ENCODE measurements at regions not wholly inside any gene's neighbourhood (a gene's known extent, or its start where the extent isn't known, plus 50 kb on each side); places are given as distances from the start of the nearest gene placed in this dataset.

GRCh38 chr20:24138196-24138857 lies 149.7 kb upstream of the GGTLC1 start:
- TF ChIP-seq CCNT2 (IDR thresholded peaks at IDR 0.05; ENCODE audit: borderline replicate concordance, extremely low read depth, insufficient read length, low read depth, low read length) (no peak), U2AF1 (optimal IDR thresholded peaks at IDR 0.05; ENCODE audit: low read depth, low read length) (no peak), DIDO1 (tag; IDR thresholded peaks at IDR 0.05; ENCODE audit: low read depth) (no peak), ZNF511 (CRISPR knock-in tag; IDR thresholded peaks at IDR 0.05) (no peak), ZMIZ1 (IDR thresholded peaks at IDR 0.05; ENCODE audit: low read depth in 2 of 2, low read length in 2 of 2) (no peak), ZNF408 (CRISPR knock-in tag; IDR thresholded peaks at IDR 0.05; ENCODE audit: low read depth) (no peak), KHSRP (IDR thresholded peaks at IDR 0.05) (no peak), DEAF1 (CRISPR knock-in tag; IDR thresholded peaks at IDR 0.05) (no peak), EWSR1 (IDR thresholded peaks at IDR 0.05; ENCODE audit: borderline replicate concordance, low read depth, partially characterized antibody) (no peak), RUNX1 (IDR thresholded peaks at IDR 0.05; ENCODE audit: low read depth) (no peak), IFI16 (CRISPR knock-in tag; IDR thresholded peaks at IDR 0.05) (no peak), PHTF2 (CRISPR knock-in tag; IDR thresholded peaks at IDR 0.05) (no peak), TCF7 (IDR thresholded peaks at IDR 0.05; ENCODE audit: borderline replicate concordance) (no peak), ZNF695 (CRISPR knock-in tag; IDR thresholded peaks at IDR 0.05) (no peak), ZBTB8A (IDR thresholded peaks at IDR 0.05; ENCODE audit: partially characterized antibody) (no peak), ZNF316 (IDR thresholded peaks at IDR 0.05) (no peak)
- H3K4me3 ChIP-seq, result no peak overlapping the region
- ChIA-PET CTCF (ENCODE audit: low intra/inter-chr PET ratio) (no interaction called here), POLR2A (interaction anchor here (0.6 kb wide), 1 partner anchor 75 kb away, joined by 3 read pairs; no protein-coding TSS in a partner anchor)
- no peaks in the 10 kb centered on the region for H4K20me1 ChIP-seq (replicated peaks; ENCODE audit: control insufficient read depth, insufficient read depth, low read length)
- H3K27me3 ChIP-seq (ENCODE audit: control insufficient read depth in 2 of 2, insufficient read depth in 2 of 2, low read length in 2 of 2), result 0 out of 5 replicates have a peak, but pooled peaks cover 0 to 2% of the 10 kb centered on the region in 2 experiments
- no peak overlapping the region for H3K4me2 ChIP-seq (ENCODE audit: insufficient read depth, low read length)
- intact Hi-C loops (cut with micrococcal nuclease), result no loop called here
- H2AFZ ChIP-seq (ENCODE audit: low read depth, low read length), result no peak overlapping the region
- BruUV-seq (replicated peaks), result no TSS peak
- no peaks in the 10 kb centered on the region for H3K4me1 ChIP-seq (replicated peaks in 1 of 2; ENCODE audit: control insufficient read depth in 2 of 2, insufficient read depth in 2 of 2, low read length in 2 of 2)
- ATAC-seq (no peak), DNase-seq (ENCODE audit: extremely low read depth in 1 of 4, low spot score in 3 of 4) (no peak), FAIRE-seq (no peak)
- H3K9ac ChIP-seq (ENCODE audit: insufficient read depth in 1 of 2, low read depth in 2 of 2, low read length in 2 of 2), result no peak overlapping the region
- no peaks in the 10 kb centered on the region for H3K9me3 ChIP-seq (replicated peaks; ENCODE audit: control insufficient read depth, insufficient read depth, low read depth, low read length)
- no peak overlapping the region for H3K27ac ChIP-seq (ENCODE audit: extremely low read depth, low read depth, low read length)
- H3K36me3 ChIP-seq (ENCODE audit: control insufficient read depth, insufficient read depth, low read length), result no peaks in the 10 kb centered on the region
- no peaks in the 10 kb centered on the region for H3K79me2 ChIP-seq (ENCODE audit: control insufficient read depth, insufficient read depth, low read length)
- no peaks in the 10 kb centered on the region for H3K9me1 ChIP-seq (ENCODE audit: control insufficient read depth, insufficient read depth, low read length)
- in situ Hi-C loops (cut with MboI), result no loop called here
- 2% methylated on average over 4 of the region's 5 CpGs for WGBS (ENCODE audit: insufficient coverage, low coverage, missing lambda C conversion rate)

Measured in K562 (cell line).